ENCODE measurements at regions not wholly inside any gene's neighbourhood (a gene's known extent, or its start where the extent isn't known, plus 50 kb on each side); places are given as distances from the start of the nearest gene placed in this dataset.

DNA sequence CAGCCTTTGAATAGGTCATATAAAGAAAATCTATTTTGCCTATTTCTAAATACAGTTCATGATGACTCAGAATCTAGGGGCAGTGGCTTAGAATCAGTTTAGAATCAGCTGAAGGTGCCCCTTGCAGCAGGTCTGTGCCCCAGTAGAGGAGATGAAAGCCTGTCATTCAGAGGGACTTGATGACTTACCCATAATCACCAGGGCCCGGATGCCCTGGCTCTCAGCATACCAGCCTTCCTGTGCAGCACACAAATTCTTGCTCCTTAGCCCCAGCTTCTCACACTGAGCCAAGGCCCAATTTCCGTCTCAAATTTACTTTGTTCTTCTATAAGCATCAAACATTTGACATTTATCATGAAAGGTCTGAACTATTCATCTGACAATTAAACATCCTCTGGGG lies 83.2 kb upstream of the EOMES start:
- TF ChIP-seq POLR2A (IDR thresholded peaks at IDR 0.05) = no peak
- TF ChIP-seq, protein P1, sequence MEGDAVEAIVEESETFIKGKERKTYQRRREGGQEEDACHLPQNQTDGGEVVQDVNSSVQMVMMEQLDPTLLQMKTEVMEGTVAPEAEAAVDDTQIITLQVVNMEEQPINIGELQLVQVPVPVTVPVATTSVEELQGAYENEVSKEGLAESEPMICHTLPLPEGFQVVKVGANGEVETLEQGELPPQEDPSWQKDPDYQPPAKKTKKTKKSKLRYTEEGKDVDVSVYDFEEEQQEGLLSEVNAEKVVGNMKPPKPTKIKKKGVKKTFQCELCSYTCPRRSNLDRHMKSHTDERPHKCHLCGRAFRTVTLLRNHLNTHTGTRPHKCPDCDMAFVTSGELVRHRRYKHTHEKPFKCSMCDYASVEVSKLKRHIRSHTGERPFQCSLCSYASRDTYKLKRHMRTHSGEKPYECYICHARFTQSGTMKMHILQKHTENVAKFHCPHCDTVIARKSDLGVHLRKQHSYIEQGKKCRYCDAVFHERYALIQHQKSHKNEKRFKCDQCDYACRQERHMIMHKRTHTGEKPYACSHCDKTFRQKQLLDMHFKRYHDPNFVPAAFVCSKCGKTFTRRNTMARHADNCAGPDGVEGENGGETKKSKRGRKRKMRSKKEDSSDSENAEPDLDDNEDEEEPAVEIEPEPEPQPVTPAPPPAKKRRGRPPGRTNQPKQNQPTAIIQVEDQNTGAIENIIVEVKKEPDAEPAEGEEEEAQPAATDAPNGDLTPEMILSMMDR (IDR thresholded peaks at IDR 0.05) = no peak

Measured in prostate gland (tissue), 2 donors.